Stimulated activated CD4-positive, alpha-beta T cell treated with anti-CD3 and anti-CD28 coated beads, Interleukin-4, amount 100 ng/mL, for 24 hours (primary cell): ENCODE measurements at regions not wholly inside any gene's neighbourhood (a gene's known extent, or its start where the extent isn't known, plus 50 kb on each side); places are given as distances from the start of the nearest gene placed in this dataset.

Experiments used
- DNase-seq: peaks from one replicate; pipeline ENCODE4 v3.0.0-alpha.2; 2020

GRCh38 chr6:137692806-137693205, 174.3 kb upstream of the TNFAIP3 start:
- DNase-seq: no peak

DNA sequence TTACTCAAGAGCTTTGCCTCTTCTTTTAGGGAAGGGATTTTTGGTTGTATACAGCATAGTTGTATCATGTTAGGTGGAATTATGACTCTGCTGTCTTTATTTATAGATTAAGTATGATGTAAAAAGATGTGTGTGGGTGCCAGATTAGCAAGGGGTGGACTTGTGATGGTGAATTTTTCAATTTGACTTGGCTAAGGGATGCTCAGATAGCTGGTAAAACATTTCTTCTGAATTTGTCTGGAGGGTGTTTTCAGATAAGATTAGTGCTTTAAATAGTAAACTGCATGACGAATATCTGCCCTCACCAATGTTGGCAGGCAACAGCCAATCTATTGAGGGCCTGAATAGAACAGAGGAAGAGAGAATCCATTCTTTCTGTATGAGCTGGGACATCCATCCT, 173.3 kb upstream of the TNFAIP3 start:
- no peak for DNase-seq

DNA sequence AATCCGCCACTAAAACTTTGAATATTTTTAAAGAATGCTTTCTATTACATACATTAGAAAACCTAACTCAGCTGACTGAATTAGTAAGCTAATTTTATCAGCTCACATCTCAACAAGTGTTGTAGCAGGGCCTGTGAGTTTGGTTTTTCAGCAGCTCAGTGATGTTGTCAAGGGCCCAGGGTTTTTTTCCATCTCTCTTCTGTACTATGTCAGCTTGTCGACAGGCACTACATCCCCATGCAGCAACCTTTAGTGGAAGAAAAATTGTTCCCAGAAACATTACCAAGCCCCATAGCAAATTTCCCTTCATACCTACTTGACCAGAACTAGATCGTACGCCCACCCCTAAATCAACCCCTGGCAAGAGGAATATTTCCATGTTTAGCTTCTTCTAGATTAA, 170.3 kb upstream of the TNFAIP3 start:
- no peak for DNase-seq

DNA sequence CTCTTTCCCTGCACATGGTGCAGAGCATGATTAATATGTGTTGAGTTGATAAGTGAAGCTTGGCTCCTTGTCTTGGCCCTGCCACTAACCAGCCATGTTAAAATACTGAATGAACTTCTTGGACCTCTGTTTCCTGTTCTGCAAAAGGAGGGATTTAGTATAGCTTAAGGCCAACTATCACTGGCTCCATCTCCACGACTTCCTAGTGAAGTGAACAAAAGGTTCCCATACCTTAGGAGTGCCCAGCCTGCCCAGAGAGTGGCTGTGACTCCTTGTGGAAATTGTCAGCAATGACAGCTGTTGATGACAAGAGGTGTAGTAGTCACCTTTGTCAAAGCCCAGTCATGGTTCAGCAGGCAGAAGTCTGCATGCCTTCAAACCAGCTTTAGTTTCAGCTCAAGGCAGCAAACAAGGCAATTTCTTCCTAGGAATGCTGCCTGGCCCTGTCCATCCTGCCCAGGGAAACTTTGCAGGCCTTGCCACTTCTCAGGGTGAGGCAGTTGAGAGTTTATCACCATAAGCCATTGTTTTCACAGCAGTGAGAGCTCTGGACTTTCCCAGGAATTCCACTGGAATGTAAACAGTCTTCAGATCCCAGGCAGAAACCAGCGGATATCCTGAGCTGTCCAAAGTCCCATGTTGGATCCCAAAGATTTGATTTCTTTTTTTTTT, 169.7 kb upstream of the TNFAIP3 start:
- DNase-seq: no peak

- no peak for DNase-seq
Observed at GRCh38 chr6:137698636-137699030, 168.4 kb upstream of the TNFAIP3 start.

- peak; percentile 46 for DNase-seq
Observed at GRCh38 chr6:137699031-137699683, 167.9 kb upstream of the TNFAIP3 start.

- DNase-seq: no peak
Observed at GRCh38 chr6:137700161-137700560, 166.9 kb upstream of the TNFAIP3 start.

- no peak for DNase-seq
Observed at GRCh38 chr6:137700751-137701477, 166.1 kb upstream of the TNFAIP3 start.

- no peak for DNase-seq
Observed at GRCh38 chr6:137701942-137702341, 165.1 kb upstream of the TNFAIP3 start.

DNA sequence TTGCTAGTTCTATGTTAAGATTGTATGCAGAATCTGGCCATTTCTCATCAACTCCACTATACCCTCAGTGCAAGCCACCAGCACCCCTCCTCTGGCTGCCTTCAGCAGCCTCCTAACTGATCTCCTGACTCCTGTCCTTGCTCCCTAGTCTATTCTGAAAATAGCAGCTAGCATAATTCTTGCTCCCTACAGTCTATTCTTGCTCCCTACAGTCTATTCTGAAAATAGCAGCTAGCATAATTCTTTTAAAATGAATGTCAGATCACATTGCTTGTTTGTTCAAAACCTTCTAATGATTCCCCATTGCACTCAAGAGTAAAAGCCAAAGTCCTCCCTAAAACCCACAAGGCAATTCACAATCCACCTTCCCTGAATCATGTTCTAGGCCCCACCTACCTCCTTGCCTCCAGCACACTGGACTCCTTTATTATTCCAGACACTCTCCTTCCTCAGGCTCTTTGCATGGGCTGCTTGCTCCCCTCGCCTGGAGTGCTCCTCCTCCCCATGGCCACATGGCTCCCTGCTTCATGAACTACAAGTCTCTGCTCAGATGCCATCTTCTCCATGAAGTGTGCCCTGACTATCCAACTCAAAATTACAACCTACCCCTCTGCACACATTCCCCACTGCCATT, 164.2 kb upstream of the TNFAIP3 start:
- no peak for DNase-seq

DNA sequence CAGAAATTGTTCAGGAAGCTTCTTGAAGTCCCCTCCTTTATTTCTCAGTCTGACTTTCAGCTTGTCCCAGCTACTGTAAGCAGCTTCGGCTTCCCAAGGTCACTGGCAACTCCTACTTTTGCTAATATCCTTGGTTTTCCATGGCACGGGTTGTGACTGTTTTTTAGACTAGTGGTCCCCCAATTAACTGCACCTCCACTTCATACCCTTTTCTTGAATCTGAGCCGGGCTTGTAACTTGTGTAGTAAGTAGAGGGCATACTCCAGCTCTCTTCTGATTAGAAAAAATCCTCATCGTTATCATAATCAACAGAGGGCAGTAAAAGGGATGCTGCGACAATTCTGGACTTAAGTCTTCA, 162.3 kb upstream of the TNFAIP3 start:
- no peak for DNase-seq

DNA sequence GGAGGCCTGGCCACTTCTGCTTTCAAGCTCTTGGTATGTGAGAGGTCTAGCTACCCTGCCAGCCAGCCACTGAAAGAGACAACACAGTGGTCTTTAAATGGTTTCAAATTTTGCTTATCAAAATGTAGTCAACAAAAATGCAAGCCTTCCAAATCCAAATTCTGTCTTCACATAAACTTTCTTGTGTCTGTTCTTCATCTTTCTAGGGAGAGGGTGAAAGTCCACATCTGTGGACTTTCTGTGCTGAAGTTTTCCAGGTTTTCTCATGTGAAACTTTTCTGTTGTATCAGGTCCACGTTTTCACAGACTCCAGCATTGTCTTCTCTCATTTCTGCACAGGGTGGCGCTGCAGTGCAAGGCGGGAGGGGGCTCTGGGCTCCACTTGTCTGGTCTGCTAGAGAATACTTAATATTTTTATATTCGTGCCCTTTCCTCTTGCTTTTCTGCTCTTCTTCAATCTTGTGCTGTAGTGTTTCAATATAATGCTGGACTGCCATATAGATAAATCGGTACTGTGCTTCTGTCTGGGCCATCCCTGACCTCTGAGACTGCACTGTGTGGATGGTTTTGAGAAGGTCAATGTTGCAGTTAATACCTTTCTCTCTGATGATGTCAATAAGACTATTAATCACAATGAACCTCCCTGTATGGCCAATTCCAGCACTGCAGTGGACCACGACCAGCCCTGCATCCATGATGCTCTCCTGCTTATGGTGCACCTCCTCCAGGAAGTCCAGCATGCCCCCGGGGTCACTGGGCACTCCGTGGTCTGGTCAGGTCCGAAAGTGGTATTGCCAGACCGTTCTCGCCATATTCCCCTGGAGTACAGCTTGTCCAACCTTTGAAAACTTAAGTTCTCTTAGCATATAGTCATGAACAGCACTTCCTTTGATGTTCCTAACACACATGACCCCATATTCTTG, 161.6 kb upstream of the TNFAIP3 start:
- peak; percentile 76 for DNase-seq

DNA sequence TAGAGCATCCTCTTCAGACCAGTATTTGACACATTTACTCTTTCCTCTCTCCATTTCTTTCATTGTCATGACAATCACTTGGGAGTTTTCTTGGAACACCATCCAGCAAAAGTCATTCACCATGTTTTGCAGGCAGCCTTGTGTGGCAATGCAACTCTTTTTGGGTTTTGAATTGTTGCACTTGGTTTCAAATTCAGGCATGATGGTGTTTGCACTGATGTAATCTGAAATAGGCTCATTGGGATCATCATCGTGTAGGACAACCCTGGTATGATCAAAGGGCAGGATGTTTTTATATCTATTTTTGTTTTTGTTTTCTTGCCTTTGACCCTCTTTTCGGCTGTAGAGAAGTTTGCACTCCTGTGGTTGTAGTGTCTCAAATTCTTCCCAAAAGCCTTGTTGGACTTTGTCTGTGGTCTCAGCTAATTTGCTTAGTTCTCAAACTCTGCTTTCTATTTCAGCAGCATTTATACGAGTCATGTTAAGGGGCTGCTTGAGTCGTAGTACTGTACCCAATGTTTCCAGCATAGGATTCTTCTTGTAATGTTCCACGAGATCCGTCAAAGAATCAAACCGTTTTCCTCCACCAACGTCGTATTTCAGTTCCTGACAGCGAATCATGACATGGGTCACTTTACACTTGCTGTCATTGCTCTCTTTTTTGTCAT, 160.8 kb upstream of the TNFAIP3 start:
- no peak for DNase-seq

- no peak for DNase-seq
Observed at GRCh38 chr6:137707038-137707589, 159.9 kb upstream of the TNFAIP3 start.

DNA sequence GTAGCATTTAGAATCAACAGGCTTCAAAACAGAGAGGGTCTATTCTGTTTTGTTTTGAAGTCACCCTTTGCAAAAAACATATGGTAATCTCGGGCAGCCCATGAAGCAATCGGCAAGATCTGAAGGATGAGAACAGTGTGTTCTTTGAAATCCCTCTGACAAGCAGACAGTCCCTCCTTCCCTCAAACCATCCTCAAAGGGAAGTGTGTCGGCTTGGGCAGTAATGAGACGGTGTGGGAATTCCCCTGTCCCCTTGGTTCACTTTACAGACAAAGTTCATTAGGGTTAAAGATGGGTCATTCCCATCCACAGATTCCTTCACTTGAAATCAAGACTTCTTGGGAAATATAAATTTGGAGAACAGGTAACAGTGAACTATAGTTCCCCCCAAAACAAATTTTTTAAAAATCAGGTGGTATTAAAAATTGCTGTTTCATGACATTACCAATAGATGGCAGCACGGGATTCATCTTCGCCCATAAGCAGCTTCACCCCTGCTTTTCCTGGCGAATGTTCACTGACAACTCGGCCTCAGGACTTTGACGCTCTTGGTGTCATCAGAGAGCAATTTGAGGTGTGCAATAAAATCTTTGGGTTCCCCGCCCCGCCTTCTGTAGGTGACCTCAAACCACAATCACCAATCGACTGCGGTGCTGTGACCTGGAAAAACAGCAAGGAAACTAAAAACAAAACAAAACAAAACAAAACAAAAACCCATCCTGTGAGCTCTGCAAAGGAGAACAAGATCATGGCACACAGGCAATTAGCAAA, 159.3 kb upstream of the TNFAIP3 start:
- peak; percentile 77 for DNase-seq

- no peak for DNase-seq
Observed at GRCh38 chr6:137708481-137708880, 158.6 kb upstream of the TNFAIP3 start.

DNA sequence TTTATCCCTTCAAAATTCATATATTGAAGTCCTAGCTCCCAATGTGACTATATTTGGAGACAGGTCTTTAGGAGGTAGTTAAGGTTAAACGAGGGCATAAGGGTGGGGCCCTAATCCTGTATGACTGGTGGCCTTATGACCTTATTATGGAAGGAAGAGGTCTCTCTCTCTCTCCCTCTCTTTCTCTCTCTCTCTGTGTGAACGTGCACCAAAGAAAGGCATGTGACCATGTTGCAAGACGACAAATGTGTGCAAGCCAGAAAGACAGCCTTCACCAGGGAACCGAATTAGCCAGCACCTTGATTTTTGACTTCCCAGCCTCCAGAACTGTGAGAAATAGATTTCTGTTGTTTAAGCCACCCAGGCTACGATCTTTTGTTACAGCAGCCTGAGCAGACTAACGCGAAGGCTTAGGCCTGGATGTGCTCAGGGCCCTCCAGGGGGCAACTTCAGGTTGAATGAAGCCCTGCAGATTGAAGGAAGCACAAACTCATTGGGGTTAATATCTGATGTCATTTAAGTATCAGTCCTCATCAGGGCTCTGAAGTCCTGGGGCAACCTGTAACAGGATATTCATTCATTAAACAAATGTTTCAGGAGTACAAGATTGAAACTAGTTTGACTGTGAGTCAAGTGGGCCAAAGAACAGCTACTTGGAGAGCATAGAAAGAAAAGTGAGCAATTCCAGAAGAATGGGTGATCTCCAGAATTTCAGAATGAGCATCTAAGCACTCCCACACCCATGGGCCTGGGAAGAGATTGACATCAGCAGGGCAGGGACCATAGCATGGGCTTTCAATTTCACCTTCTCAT, 157.4 kb upstream of the TNFAIP3 start:
- DNase-seq: peak; percentile 59

DNA sequence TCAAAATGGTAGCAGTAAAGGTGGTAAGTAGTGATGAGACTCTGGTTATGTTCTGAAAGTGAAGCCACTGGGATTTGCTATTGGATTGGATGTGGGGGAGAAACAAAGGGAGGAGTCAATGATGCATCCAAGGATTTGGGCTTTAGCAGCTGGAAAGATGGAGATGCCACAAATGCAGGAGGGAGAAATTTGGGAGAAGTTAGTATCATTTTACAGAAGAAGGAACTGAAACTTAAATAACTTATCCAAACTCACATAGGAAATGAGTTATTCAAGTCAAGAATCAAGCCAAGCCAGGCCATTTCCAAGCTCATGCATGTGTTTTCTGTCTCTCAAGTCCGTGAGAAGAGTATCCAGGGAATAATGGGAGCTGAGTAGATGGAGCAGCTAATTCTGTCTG, 155.1 kb upstream of the TNFAIP3 start:
- no peak for DNase-seq

GRCh38 chr6:137712587-137712986, 154.5 kb upstream of the TNFAIP3 start:
- no peak for DNase-seq

DNA sequence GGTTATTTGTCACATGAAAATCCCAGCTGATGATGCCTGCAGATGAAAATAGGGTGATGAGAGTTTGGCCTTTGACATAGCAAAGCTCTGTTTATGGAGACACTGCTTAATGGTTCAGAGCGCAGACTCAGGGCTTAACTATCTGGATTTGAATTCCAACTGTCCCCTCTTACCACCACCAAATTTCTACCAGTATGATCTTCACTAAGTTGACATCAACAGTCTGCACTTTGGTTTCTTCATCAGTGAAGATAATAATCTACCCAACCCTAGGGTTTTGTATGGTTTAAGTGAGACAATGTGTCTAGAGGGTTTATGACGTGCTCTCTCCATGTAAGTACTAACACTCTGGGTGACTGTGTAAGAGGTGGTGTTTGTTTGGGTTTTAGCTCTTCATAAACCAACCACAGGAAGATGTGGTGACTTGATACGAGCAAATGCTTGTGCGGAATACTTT, 151.4 kb upstream of the TNFAIP3 start:
- peak; percentile 30 for DNase-seq
